NOMO-1 treated with dmso at 0.1 percent for 144 hours (cell line): ENCODE measurements at regions not wholly inside any gene's neighbourhood (a gene's known extent, or its start where the extent isn't known, plus 50 kb on each side); places are given as distances from the start of the nearest gene placed in this dataset.

ENCODE experiments used
- DNase-seq: peaks from one replicate; lab custom pipeline; 2025; ENCODE audit not compliant: unreplicated experiment; lab: John Stamatoyannopoulos, UW

GRCh38 chr11:37110385-37110784 lies 512.3 kb upstream of the RAG2 start:
- no peak for DNase-seq

- no peak for DNase-seq
These were observed 511.2 kb upstream of the RAG2 start for GRCh38 chr11:37109286-37109585.

GRCh38 chr11:37108436-37109285 lies 510.6 kb upstream of the RAG2 start:
- DNase-seq, result no peak

GRCh38 chr11:37107831-37108230 lies 509.8 kb upstream of the RAG2 start:
- DNase-seq, result no peak

- no peak for DNase-seq
These were observed 509.4 kb upstream of the RAG2 start for GRCh38 chr11:37107415-37107814.

GRCh38 chr11:37105427-37105826 lies 507.4 kb upstream of the RAG2 start:
- DNase-seq, result no peak

GRCh38 chr11:37104380-37104779 lies 506.3 kb upstream of the RAG2 start:
- DNase-seq, result no peak

- DNase-seq, result no peak
These were observed 502.0 kb upstream of the RAG2 start for GRCh38 chr11:37100008-37100407.

- DNase-seq, result no peak
These were observed 494.5 kb upstream of the RAG2 start for GRCh38 chr11:37092487-37092886.

GRCh38 chr11:37089439-37089838 lies 491.4 kb upstream of the RAG2 start:
- no peak for DNase-seq

GRCh38 chr11:37088573-37088910 lies 490.5 kb upstream of the RAG2 start:
- no peak for DNase-seq

GRCh38 chr11:37087650-37088572 lies 489.9 kb upstream of the RAG2 start:
- DNase-seq, result no peak

GRCh38 chr11:37078521-37078920 lies 480.5 kb upstream of the RAG2 start:
- DNase-seq, result no peak

- DNase-seq, result no peak
These were observed 478.8 kb upstream of the RAG2 start for GRCh38 chr11:37076866-37077265.

GRCh38 chr11:37072538-37073055 lies 474.6 kb upstream of the RAG2 start:
- DNase-seq, result no peak

- no peak for DNase-seq
These were observed 452.3 kb upstream of the RAG2 start for GRCh38 chr11:37050311-37050710.

GRCh38 chr11:37040921-37041320 lies 442.9 kb upstream of the RAG2 start:
- DNase-seq, result no peak

- DNase-seq, result no peak
These were observed 440.9 kb upstream of the RAG2 start for GRCh38 chr11:37038911-37039310.

GRCh38 chr11:37026741-37027140 lies 428.7 kb upstream of the RAG2 start:
- DNase-seq, result no peak

- no peak for DNase-seq
These were observed 428.3 kb upstream of the RAG2 start for GRCh38 chr11:37026326-37026725.

- no peak for DNase-seq
These were observed 408.5 kb upstream of the RAG2 start for GRCh38 chr11:37006563-37006962.

- no peak for DNase-seq
These were observed 404.8 kb upstream of the RAG2 start for GRCh38 chr11:37002831-37003230.
